KMS-11 (cell line): ENCODE measurements at regions not wholly inside any gene's neighbourhood (a gene's known extent, or its start where the extent isn't known, plus 50 kb on each side); places are given as distances from the start of the nearest gene placed in this dataset.

Source experiments
- H2AFZ ChIP-seq: fragments of 200-600 bp; sonication (generic); 2 replicates; pipeline ENCODE4 v1.6.1; 2016; ENCODE audit warnings: antibody characterized with exemption, mixed run types, low read depth
- H3K27ac ChIP-seq: fragments of 200-600 bp; sonication (generic); 2 replicates; pipeline ENCODE4 v1.6.1; 2016; ENCODE audit warnings: mild to moderate bottlenecking, mixed run types
- H3K27me3 ChIP-seq: fragments of 200-600 bp; sonication (generic); 2 replicates; pipeline ENCODE4 v1.6.1; 2017; ENCODE audit warnings: mild to moderate bottlenecking, low read depth, mixed run types, moderate library complexity; ENCODE audit not compliant: insufficient read depth
- H3K36me3 ChIP-seq: fragments of 200-600 bp; sonication (generic); 2 replicates; pipeline ENCODE4 v1.6.1; 2017; ENCODE audit warnings: mild to moderate bottlenecking, mixed run types; ENCODE audit not compliant: insufficient read depth
- H3K4me1 ChIP-seq: fragments of 200-600 bp; sonication (generic); 2 replicates; pipeline ENCODE4 v1.6.1; 2016; ENCODE audit warnings: mild to moderate bottlenecking, low read depth, mixed run types; ENCODE audit not compliant: poor library complexity, severe bottlenecking
- H3K4me2 ChIP-seq: fragments of 200-600 bp; sonication (generic); 2 replicates; pipeline ENCODE4 v1.7.0; 2016; ENCODE audit warnings: mild to moderate bottlenecking, mixed run types
- H3K4me3 ChIP-seq: fragments of 200-600 bp; sonication (generic); IDR thresholded peaks from 2 replicates; pipeline ENCODE4 v1.6.1; 2017; ENCODE audit warnings: low read depth, low read length, mixed read lengths; ENCODE audit not compliant: insufficient read depth
- H3K79me2 ChIP-seq: fragments of 200-600 bp; sonication (generic); 2 replicates; pipeline ENCODE4 v1.6.1; 2016; ENCODE audit warnings: low read depth, mixed run types; ENCODE audit not compliant: insufficient read depth
- H3K9ac ChIP-seq: fragments of 200-600 bp; sonication (generic); 2 replicates; pipeline ENCODE4 v1.6.1; 2016; ENCODE audit warnings: mild to moderate bottlenecking, mixed run types
- H4K20me1 ChIP-seq: fragments of 200-600 bp; sonication (generic); 2 replicates; pipeline ENCODE4 v1.6.1; 2016; ENCODE audit warnings: mild to moderate bottlenecking, mixed run types; ENCODE audit not compliant: insufficient read depth
- CTCF ChIP-seq: fragments of 200-600 bp; sonication (generic); conservative IDR thresholded peaks from 2 replicates; pipeline ENCODE4 v1.6.1; 2017; ENCODE audit warnings: low read depth, mild to moderate bottlenecking, antibody characterized with exemption, low read length, moderate library complexity, mixed read lengths

- H4K20me1 ChIP-seq = no peaks in the 10 kb centered on the region
- no peaks in the 10 kb centered on the region for H3K4me1 ChIP-seq
- no peak overlapping the region for H3K4me3 ChIP-seq
- H3K27ac ChIP-seq = no peak overlapping the region
- no peak overlapping the region for H3K9ac ChIP-seq
- H3K36me3 ChIP-seq = no peaks in the 10 kb centered on the region
- H3K4me2 ChIP-seq = no peak overlapping the region
- no peak overlapping the region for H2AFZ ChIP-seq
- no peaks in the 10 kb centered on the region for H3K79me2 ChIP-seq
- TF ChIP-seq CTCF = no peak
- no peaks in the 10 kb centered on the region for H3K27me3 ChIP-seq
Observed at GRCh38 chr13:63706751-63707150, 2291.1 kb upstream of the PCDH20 start.

GRCh38 chr13:63704521-63704920 is 2288.9 kb upstream of the PCDH20 start:
- H3K4me3 ChIP-seq = no peak overlapping the region
- no peaks in the 10 kb centered on the region for H3K79me2 ChIP-seq
- H3K36me3 ChIP-seq = no peaks in the 10 kb centered on the region
- H3K4me1 ChIP-seq = no peaks in the 10 kb centered on the region
- H3K27me3 ChIP-seq = no peaks in the 10 kb centered on the region
- H3K9ac ChIP-seq = no peak overlapping the region
- H2AFZ ChIP-seq = no peak overlapping the region
- H3K27ac ChIP-seq = no peak overlapping the region
- no peak for TF ChIP-seq CTCF
- H3K4me2 ChIP-seq = no peak overlapping the region
- no peaks in the 10 kb centered on the region for H4K20me1 ChIP-seq

- no peak overlapping the region for H2AFZ ChIP-seq
Observed at GRCh38 chr13:63700350-63700749, 2284.7 kb upstream of the PCDH20 start.

GRCh38 chr13:63699948-63700347 is 2284.3 kb upstream of the PCDH20 start:
- H4K20me1 ChIP-seq = no peaks in the 10 kb centered on the region
- no peak overlapping the region for H3K4me3 ChIP-seq
- H3K9ac ChIP-seq = no peak overlapping the region
- no peaks in the 10 kb centered on the region for H3K4me1 ChIP-seq
- no peaks in the 10 kb centered on the region for H3K79me2 ChIP-seq
- no peak for TF ChIP-seq CTCF
- H3K4me2 ChIP-seq = no peak overlapping the region
- no peak overlapping the region for H3K27ac ChIP-seq
- no peak overlapping the region for H2AFZ ChIP-seq
- H3K27me3 ChIP-seq = no peaks in the 10 kb centered on the region
- no peaks in the 10 kb centered on the region for H3K36me3 ChIP-seq

More at GRCh38 chr13:63700350-63700749, 2284.7 kb upstream of the PCDH20 start:
- no peak for TF ChIP-seq CTCF
- no peaks in the 10 kb centered on the region for H4K20me1 ChIP-seq
- H3K27me3 ChIP-seq = no peaks in the 10 kb centered on the region
- H3K36me3 ChIP-seq = no peaks in the 10 kb centered on the region
- no peak overlapping the region for H3K4me3 ChIP-seq
- no peak overlapping the region for H3K9ac ChIP-seq
- no peak overlapping the region for H3K4me2 ChIP-seq
- no peaks in the 10 kb centered on the region for H3K4me1 ChIP-seq
- no peak overlapping the region for H3K27ac ChIP-seq
- no peaks in the 10 kb centered on the region for H3K79me2 ChIP-seq
